ENCODE measurements at regions not wholly inside any gene's neighbourhood (a gene's known extent, or its start where the extent isn't known, plus 50 kb on each side); places are given as distances from the start of the nearest gene placed in this dataset.

DNA sequence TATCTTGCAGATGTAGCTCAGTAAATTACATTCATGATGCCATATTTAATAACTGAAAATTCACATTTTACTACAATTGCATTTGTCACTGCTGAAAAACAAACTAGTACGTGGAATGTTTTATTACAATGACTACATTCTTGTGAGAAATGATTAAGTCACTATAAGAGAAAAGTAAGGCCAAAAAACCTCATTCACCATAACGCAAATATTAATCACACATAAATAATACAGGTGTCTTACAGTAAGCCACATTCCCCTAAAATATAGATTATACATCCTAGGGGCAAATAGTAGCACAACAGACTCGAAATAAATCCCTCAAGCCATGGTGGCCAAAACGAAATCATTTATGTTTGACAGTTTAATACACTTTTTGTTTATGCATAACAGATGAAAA lies 460.6 kb downstream of the NR4A2 start:
- Mint-ChIP-seq H3K9me3 (peaks cover 17% of the 10 kb centered on the region), H3K36me3 (ENCODE audit: low read depth) (no peaks in the 10 kb centered on the region), H3K4me1 (ENCODE audit: low read depth) (no peaks in the 10 kb centered on the region), H3K27ac (no peak overlapping the region), H3K27me3 (no peaks in the 10 kb centered on the region), H3K4me3 (no peak overlapping the region)
- ATAC-seq (no peak), DNase-seq (no peak)
- intact Hi-C loops (cut with micrococcal nuclease) = no loop called here
- ChIA-PET POLR2A (no interaction called here), CTCF (no interaction called here)
- TF ChIP-seq, protein P1, sequence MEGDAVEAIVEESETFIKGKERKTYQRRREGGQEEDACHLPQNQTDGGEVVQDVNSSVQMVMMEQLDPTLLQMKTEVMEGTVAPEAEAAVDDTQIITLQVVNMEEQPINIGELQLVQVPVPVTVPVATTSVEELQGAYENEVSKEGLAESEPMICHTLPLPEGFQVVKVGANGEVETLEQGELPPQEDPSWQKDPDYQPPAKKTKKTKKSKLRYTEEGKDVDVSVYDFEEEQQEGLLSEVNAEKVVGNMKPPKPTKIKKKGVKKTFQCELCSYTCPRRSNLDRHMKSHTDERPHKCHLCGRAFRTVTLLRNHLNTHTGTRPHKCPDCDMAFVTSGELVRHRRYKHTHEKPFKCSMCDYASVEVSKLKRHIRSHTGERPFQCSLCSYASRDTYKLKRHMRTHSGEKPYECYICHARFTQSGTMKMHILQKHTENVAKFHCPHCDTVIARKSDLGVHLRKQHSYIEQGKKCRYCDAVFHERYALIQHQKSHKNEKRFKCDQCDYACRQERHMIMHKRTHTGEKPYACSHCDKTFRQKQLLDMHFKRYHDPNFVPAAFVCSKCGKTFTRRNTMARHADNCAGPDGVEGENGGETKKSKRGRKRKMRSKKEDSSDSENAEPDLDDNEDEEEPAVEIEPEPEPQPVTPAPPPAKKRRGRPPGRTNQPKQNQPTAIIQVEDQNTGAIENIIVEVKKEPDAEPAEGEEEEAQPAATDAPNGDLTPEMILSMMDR (IDR thresholded peaks at IDR 0.05) = no peak

DNA sequence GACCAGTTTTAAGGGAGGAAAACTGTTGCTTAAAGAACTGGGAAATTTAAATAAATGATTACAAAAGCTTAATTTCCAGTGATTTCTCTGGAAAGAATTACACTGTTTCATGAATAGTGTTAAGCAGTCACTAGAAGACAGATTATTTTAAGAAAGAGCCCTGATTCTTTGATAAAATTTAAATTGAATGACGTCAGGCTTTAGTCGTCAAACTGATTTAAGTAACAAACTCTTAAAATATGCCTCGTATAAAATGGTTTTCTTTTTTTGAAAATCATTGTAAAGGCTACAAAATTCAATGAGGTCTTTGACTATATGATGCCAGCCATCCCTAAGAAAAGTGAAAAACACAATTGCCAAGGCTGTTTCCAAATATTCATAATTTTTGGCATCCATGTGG lies 465.0 kb downstream of the NR4A2 start:
- POLR2A ChIA-PET = no interaction called here
- intact Hi-C loops (cut with micrococcal nuclease) = no loop called here
- H3K4me3 Mint-ChIP-seq = no peak overlapping the region
- ATAC-seq (no peak), DNase-seq (no peak)
- no peaks in the 10 kb centered on the region for H3K36me3 Mint-ChIP-seq (ENCODE audit: low read depth)
- H3K27me3 Mint-ChIP-seq = no peaks in the 10 kb centered on the region
- TF ChIP-seq, protein P1 (IDR thresholded peaks at IDR 0.05) = no peak
- H3K9me3 Mint-ChIP-seq = no peaks in the 10 kb centered on the region
- no peaks in the 10 kb centered on the region for H3K4me1 Mint-ChIP-seq (ENCODE audit: low read depth)
- CTCF ChIA-PET = no interaction called here
- H3K27ac Mint-ChIP-seq = no peak overlapping the region

DNA sequence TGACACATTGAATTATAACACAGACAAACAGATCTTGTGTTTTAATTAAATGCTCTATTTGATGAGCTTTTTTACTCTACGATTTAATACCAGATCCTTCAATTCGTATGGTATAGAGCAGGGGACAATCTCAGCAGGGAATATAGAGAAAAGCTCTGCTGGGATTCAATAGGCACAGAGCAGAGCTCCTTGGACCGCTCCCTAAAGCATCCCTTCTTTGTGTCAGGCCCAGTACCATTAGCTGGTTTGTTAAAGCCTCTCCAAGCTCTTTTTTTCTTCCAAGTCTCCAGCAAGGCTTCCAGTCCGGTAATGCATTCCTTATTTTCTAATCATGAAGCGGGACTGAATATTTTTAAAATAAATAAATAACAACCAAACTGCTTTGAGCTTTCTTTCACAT lies 466.0 kb downstream of the NR4A2 start:
- DNase-seq (no peak), ATAC-seq (no peak)
- Mint-ChIP-seq H3K4me1 (ENCODE audit: low read depth) (no peaks in the 10 kb centered on the region), H3K4me3 (no peak overlapping the region), H3K9me3 (no peaks in the 10 kb centered on the region), H3K27me3 (no peaks in the 10 kb centered on the region), H3K27ac (no peak overlapping the region), H3K36me3 (ENCODE audit: low read depth) (no peaks in the 10 kb centered on the region)
- TF ChIP-seq, protein P1 (IDR thresholded peaks at IDR 0.05) = no peak
- ChIA-PET POLR2A (no interaction called here), CTCF (no interaction called here)
- intact Hi-C loops (cut with micrococcal nuclease) = no loop called here

DNA sequence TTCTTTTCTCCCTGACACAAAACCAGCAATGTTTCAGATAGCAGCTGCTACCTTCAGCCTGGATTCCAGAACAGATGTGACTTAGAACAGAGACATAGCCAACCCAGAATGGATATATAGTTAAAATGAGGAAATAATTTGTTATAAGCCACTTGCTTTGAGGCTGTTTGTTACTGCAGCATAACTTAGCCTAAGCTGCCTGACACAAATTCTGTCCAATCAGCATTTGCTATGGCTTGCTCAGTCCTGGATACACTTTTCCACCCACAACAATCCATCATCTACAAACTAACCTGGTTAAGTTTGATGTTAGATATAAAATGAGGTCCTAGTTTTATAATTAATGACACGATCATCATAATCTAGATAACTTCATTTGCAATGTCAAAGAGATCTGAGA lies 480.4 kb downstream of the NR4A2 start:
- intact Hi-C loops (cut with micrococcal nuclease) = no loop called here
- DNase-seq (no peak), ATAC-seq (no peak)
- TF ChIP-seq, protein P1 (IDR thresholded peaks at IDR 0.05) = no peak
- Mint-ChIP-seq H3K9me3 (no peaks in the 10 kb centered on the region), H3K27ac (no peak overlapping the region), H3K4me3 (no peak overlapping the region), H3K27me3 (no peaks in the 10 kb centered on the region), H3K36me3 (ENCODE audit: low read depth) (no peaks in the 10 kb centered on the region), H3K4me1 (ENCODE audit: low read depth) (no peaks in the 10 kb centered on the region)
- ChIA-PET POLR2A (no interaction called here), CTCF (no interaction called here)

DNA sequence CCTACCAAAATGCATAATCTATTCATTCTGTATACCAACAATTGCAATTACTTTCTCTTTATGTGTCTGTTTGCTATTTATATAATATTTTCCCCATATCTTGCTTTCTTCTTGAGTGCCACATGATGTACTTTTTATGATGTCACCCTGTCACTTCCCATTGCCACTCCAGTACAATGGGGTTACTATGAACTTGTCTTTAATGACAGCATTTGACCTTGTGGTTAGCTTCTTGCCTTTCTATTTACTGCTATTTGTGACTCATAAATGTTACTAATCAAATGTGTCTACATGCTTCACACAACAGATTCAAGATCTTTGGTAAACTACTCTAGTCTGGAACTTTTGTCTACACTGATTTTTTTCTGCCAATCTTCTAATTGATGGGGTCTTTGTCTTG lies 486.3 kb downstream of the NR4A2 start:
- Mint-ChIP-seq H3K27ac (no peak overlapping the region), H3K27me3 (no peaks in the 10 kb centered on the region), H3K9me3 (no peaks in the 10 kb centered on the region), H3K36me3 (ENCODE audit: low read depth) (no peaks in the 10 kb centered on the region), H3K4me1 (ENCODE audit: low read depth) (no peaks in the 10 kb centered on the region), H3K4me3 (no peak overlapping the region)
- CTCF ChIA-PET = no interaction called here
- ATAC-seq (no peak), DNase-seq (no peak)
- TF ChIP-seq, protein P1 (IDR thresholded peaks at IDR 0.05) = no peak
- POLR2A ChIA-PET = no interaction called here
- intact Hi-C loops (cut with micrococcal nuclease) = no loop called here
